Gastroesophageal sphincter (tissue), 4 donors: ENCODE measurements at regions not wholly inside any gene's neighbourhood (a gene's known extent, or its start where the extent isn't known, plus 50 kb on each side); places are given as distances from the start of the nearest gene placed in this dataset.

ENCODE experiments used
- ATAC-seq: fragments of 150-250 bp; one replicate; pipeline ENCODE4 v1.9.1; 2016; ENCODE audit warnings: mild to moderate bottlenecking, moderate library complexity
- H3K27ac ChIP-seq, 4 donors: fragments of 200-600 bp; sonication (generic) in 3 of 4; 1 replicate in 3 of 4; 2 replicates in 1 of 4; pipeline ENCODE4 v1.5.1; 2016 to 2019
- H3K27me3 ChIP-seq: fragments of 200-600 bp; sonication (generic); one replicate; pipeline ENCODE4 v1.5.1; 2019
- H3K36me3 ChIP-seq, 2 donors: fragments of 200-600 bp; sonication (generic); one replicate each; pipeline ENCODE4 v1.5.1; 2019; ENCODE audit warnings: control low read depth in 1 of 2
- H3K4me1 ChIP-seq, 3 donors: fragments of 200-600 bp; sonication (generic); 1 replicate in 2 of 3; 2 replicates in 1 of 3; pipeline ENCODE4 v1.5.1; 2016 to 2019; ENCODE audit warnings: control low read depth in 2 of 3
- H3K4me3 ChIP-seq, 2 donors: fragments of 200-600 bp; sonication (generic); one replicate each; pipeline ENCODE4 v1.5.1; 2019; ENCODE audit warnings: mild to moderate bottlenecking in 1 of 2, moderate library complexity in 1 of 2
- H3K9me3 ChIP-seq, 3 donors: fragments of 200-600 bp; sonication (generic); one replicate each; pipeline ENCODE4 v1.5.1; 2017 to 2019; ENCODE audit warnings: control low read depth in 2 of 3
- EP300 ChIP-seq: sonication (generic); formaldehyde crosslinking; IDR thresholded peaks from one replicate; pipeline ENCODE4 v1.6.1; 2017; ENCODE audit warnings: antibody characterized with exemption, mild to moderate bottlenecking
- POLR2A ChIP-seq, 2 donors: fragments of 450-650 bp; IDR thresholded peaks; one replicate each; pipeline ENCODE4 v1.6.1; 2017; ENCODE audit warnings: antibody characterized with exemption in 2 of 2, mild to moderate bottlenecking in 2 of 2, moderate library complexity in 1 of 2
- POLR2AphosphoS5 ChIP-seq: sonication (generic); formaldehyde crosslinking; IDR thresholded peaks from one replicate; pipeline ENCODE4 v1.6.1; 2017; ENCODE audit warnings: antibody characterized with exemption
- WGBS, 2 donors: methylation state at CpG; one replicate each; pipeline ENCODE4 v1.1.5; 2018; ENCODE audit warnings: low coverage in 1 of 2; 5-methylcytosine and 5-hydroxymethylcytosine counted together
- TF ChIP-seq, protein P1 (sequence below), 4 experiments: fragments of 200-600 bp in 2 of 4; fragments of 450-650 bp in 2 of 4; sonication (generic) in 1 of 4; IDR thresholded peaks; one replicate each; pipeline ENCODE4 v1.5.1; 2017 to 2019; ENCODE audit warnings: antibody characterized with exemption in 4 of 4, mild to moderate bottlenecking in 2 of 4, moderate library complexity in 2 of 4

DNA sequence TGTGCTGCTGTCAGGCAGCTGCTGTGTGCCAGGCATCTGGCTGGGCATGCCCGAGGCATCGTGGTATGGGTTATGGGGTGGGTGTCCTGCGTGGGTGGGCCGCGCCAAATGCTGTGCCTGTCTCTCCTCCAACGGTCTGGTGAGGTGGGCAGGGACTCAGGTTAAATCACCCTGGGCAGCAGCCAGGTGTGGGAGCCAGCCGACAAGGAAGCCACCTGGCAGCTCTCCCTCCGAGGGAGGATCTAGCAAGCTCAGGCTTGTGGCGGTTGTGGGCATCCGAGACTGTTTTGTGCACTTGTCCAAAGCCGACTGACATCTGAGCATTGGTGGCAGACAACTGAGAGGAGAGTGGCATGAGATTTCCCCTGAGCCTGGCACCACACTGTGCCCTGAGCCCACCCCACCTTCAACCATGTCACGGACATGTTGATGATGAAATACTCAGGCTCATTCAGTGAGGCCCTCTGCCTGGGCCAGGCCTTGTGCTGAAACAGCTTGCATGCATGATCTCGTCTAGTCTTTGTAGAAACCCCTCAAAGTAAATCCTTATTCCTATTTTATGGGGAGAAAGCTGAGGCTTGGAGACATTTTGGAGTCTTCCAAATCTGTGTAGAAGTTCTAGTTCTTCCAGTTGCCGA is 181.8 kb upstream of the MYL2 start:
- Histone ChIP-seq H3K27me3 (peaks cover 63% of the 10 kb centered on the region), H3K27ac (no peak overlapping the region), H3K9me3 (peaks cover 0 to 1% (median 0%) of the 10 kb centered on the region in 3 donors), H3K4me3 (no peak overlapping the region), H3K36me3 (no peaks in the 10 kb centered on the region), H3K4me1 (no peaks in the 10 kb centered on the region)
- WGBS, 2 donors, result 63 to 78% methylated on average over 1 to 11 of the region's 14 CpGs
- TF ChIP-seq POLR2A (IDR thresholded peaks at IDR 0.05) (no peak), POLR2AphosphoS5 (no peak), EP300 (no peak)
- TF ChIP-seq, protein P1, sequence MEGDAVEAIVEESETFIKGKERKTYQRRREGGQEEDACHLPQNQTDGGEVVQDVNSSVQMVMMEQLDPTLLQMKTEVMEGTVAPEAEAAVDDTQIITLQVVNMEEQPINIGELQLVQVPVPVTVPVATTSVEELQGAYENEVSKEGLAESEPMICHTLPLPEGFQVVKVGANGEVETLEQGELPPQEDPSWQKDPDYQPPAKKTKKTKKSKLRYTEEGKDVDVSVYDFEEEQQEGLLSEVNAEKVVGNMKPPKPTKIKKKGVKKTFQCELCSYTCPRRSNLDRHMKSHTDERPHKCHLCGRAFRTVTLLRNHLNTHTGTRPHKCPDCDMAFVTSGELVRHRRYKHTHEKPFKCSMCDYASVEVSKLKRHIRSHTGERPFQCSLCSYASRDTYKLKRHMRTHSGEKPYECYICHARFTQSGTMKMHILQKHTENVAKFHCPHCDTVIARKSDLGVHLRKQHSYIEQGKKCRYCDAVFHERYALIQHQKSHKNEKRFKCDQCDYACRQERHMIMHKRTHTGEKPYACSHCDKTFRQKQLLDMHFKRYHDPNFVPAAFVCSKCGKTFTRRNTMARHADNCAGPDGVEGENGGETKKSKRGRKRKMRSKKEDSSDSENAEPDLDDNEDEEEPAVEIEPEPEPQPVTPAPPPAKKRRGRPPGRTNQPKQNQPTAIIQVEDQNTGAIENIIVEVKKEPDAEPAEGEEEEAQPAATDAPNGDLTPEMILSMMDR (IDR thresholded peaks at IDR 0.05), result no peak
- ATAC-seq, result no peak

DNA sequence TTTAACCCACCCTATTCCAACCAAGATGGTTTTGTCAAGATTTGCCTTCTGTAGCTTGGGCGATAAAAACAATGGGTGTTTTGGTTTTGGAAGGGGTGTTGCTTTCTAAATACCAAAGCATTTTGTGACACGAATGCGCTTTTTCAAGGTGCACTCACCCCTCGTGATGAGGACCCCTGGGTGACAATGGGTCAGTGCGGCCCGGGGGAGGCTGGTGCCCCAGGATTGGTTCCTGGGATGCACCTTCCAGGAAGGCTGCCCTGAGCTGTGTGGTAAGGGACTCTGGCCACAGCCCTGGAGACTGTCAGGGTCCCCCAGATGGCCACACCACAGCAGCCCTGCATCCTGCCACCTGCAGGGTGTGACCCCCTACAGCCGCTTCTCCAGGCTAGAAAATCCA is 180.6 kb upstream of the MYL2 start:
- Histone ChIP-seq H3K4me1 (no peaks in the 10 kb centered on the region), H3K27ac (no peak overlapping the region), H3K4me3 (no peak overlapping the region), H3K9me3 (no peaks in the 10 kb centered on the region), H3K27me3 (peaks cover 70% of the 10 kb centered on the region), H3K36me3 (no peaks in the 10 kb centered on the region)
- TF ChIP-seq, protein P1 (IDR thresholded peaks at IDR 0.05), result no peak
- TF ChIP-seq POLR2AphosphoS5 (no peak), POLR2A (IDR thresholded peaks at IDR 0.05) (no peak), EP300 (no peak)
- WGBS, 2 donors, result 80% methylated on average over 1 of the region's 7 CpGs; no CpG with 5 or more reads in 1 of the 2 donors
- no peak for ATAC-seq

DNA sequence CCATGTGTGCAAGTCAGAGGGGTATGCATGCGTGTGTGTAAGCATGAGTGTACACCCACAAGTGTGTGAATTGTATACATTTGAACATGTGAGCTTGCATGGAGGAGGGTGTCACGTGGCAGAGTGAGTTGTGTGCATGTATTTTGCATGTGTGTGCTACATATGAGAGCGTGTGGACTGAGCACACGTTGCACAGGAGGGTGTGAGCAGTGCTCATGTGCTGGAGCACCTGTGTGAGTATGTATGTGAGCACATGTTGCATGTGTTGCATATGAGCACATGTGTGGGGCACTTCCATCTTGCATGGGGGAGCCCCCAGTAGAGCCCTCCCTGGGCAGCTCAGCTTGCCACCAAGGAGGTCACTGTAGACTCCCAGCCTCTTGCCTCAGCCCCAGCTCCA is 180.2 kb upstream of the MYL2 start:
- Histone ChIP-seq H3K4me1 (no peaks in the 10 kb centered on the region), H3K27ac (no peak overlapping the region), H3K4me3 (no peak overlapping the region), H3K27me3 (peaks cover 70% of the 10 kb centered on the region), H3K36me3 (no peaks in the 10 kb centered on the region), H3K9me3 (no peaks in the 10 kb centered on the region)
- WGBS, 2 donors, result 68 to 100% methylated on average over 1 to 4 of the region's 4 CpGs
- TF ChIP-seq EP300 (no peak), POLR2A (IDR thresholded peaks at IDR 0.05) (no peak), POLR2AphosphoS5 (no peak)
- TF ChIP-seq, protein P1 (IDR thresholded peaks at IDR 0.05), result no peak
- no peak for ATAC-seq

DNA sequence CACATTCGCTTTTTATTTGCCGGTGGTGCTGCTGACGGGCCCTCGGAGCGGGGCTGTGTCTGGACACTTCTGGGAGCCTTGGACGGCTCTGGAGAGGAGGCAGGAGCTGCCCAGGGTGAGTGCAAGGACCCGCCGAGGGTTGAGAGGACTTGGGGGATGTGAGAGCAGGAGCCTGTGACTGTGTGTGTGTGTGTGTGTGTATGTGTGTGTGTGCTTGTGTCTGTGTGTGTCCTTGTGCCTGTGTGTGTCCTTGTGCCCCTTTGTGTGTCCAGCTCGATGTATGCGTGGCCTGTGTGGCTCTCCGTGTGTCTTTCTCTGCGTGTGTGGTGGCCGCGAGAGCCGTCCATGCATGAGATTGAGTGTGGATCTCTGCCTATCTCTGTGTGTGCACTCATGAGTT is 179.6 kb upstream of the MYL2 start:
- H3K4me1 ChIP-seq, result no peaks in the 10 kb centered on the region
- no peaks in the 10 kb centered on the region for H3K36me3 ChIP-seq
- TF ChIP-seq POLR2AphosphoS5 (no peak), POLR2A (IDR thresholded peaks at IDR 0.05) (no peak), EP300 (no peak)
- TF ChIP-seq, protein P1 (IDR thresholded peaks at IDR 0.05), result no peak
- H3K4me3 ChIP-seq, result no peak overlapping the region
- no peaks in the 10 kb centered on the region for H3K9me3 ChIP-seq
- no peak for ATAC-seq
- peaks cover 72% of the 10 kb centered on the region for H3K27me3 ChIP-seq
- WGBS, 2 donors, result 50 to 91% methylated on average over 2 to 6 of the region's 15 CpGs
- no peak overlapping the region for H3K27ac ChIP-seq

DNA sequence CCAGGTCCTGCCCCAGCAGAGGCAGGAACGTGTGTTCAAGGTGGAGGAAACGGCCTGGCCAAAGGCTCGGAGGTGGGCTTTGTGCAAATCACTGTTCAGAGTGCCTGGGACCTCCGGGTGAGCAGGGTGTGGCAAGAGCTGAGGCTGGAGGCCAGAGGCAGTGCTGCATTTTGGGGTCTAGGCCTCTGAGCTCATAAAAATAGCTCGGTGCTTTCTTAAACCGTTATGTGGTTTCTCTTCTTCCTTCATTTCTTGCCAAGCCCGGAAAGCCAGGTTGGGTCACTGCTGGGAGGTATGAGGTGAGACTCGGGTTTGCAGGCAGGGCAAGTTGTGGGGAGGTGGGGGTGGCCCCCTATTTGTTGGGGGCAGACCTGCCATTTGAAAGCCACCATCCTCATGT is 178.8 kb upstream of the MYL2 start:
- no peak for TF ChIP-seq POLR2AphosphoS5
- no peak for TF ChIP-seq EP300
- TF ChIP-seq, protein P1 (IDR thresholded peaks at IDR 0.05), result no peak
- TF ChIP-seq POLR2A (IDR thresholded peaks at IDR 0.05), result no peak
- H3K9me3 ChIP-seq, result no peaks in the 10 kb centered on the region
- H3K4me1 ChIP-seq, result no peaks in the 10 kb centered on the region
- no peak overlapping the region for H3K4me3 ChIP-seq
- 60 to 82% methylated on average over 3 to 4 of the region's 8 CpGs for WGBS, 2 donors
- ATAC-seq, result no peak
- peaks cover 72% of the 10 kb centered on the region for H3K27me3 ChIP-seq
- no peak overlapping the region for H3K27ac ChIP-seq
- H3K36me3 ChIP-seq, result no peaks in the 10 kb centered on the region
